ENCODE measurements at regions not wholly inside any gene's neighbourhood (a gene's known extent, or its start where the extent isn't known, plus 50 kb on each side); places are given as distances from the start of the nearest gene placed in this dataset.
A peak's percentile ranks its signal among the peaks of the same experiment; 100 is the strongest.

- ChIA-PET CTCF (no interaction called here), POLR2A (no interaction called here)
- H3K27ac Mint-ChIP-seq: no peak overlapping the region
- H3K4me1 Mint-ChIP-seq (ENCODE audit: low read depth): no peaks in the 10 kb centered on the region
- H3K27me3 Mint-ChIP-seq (ENCODE audit: low read depth): peaks cover 28% of the 10 kb centered on the region
- no peaks in the 10 kb centered on the region for H3K36me3 Mint-ChIP-seq (ENCODE audit: low read depth)
- no peak overlapping the region for H3K4me3 Mint-ChIP-seq
- DNase-seq (no peak), ATAC-seq (no peak)
- no peaks in the 10 kb centered on the region for H3K9me3 Mint-ChIP-seq (ENCODE audit: insufficient read depth)
Observed at GRCh38 chr2:118322406-118322805, 234.1 kb downstream of the INSIG2 start.

GRCh38 chr2:118321432-118322105 lies 233.3 kb downstream of the INSIG2 start:
- ChIA-PET CTCF (no interaction called here), POLR2A (no interaction called here)
- H3K36me3 Mint-ChIP-seq (ENCODE audit: low read depth): no peaks in the 10 kb centered on the region
- H3K27ac Mint-ChIP-seq: no peak overlapping the region
- H3K9me3 Mint-ChIP-seq (ENCODE audit: insufficient read depth): no peaks in the 10 kb centered on the region
- H3K27me3 Mint-ChIP-seq (ENCODE audit: low read depth): peaks cover 32% of the 10 kb centered on the region
- no peak for ATAC-seq
- DNase-seq: no peak
- no peak overlapping the region for H3K4me3 Mint-ChIP-seq
- no peaks in the 10 kb centered on the region for H3K4me1 Mint-ChIP-seq (ENCODE audit: low read depth)

- no peak overlapping the region for H3K4me3 Mint-ChIP-seq
- H3K36me3 Mint-ChIP-seq (ENCODE audit: low read depth): no peaks in the 10 kb centered on the region
- ATAC-seq (no peak), DNase-seq (no peak)
- no peaks in the 10 kb centered on the region for H3K4me1 Mint-ChIP-seq (ENCODE audit: low read depth)
- no peaks in the 10 kb centered on the region for H3K9me3 Mint-ChIP-seq (ENCODE audit: insufficient read depth)
- POLR2A ChIA-PET: no interaction called here
- CTCF ChIA-PET: no interaction called here
- peaks cover 38% of the 10 kb centered on the region for H3K27me3 Mint-ChIP-seq (ENCODE audit: low read depth)
- no peak overlapping the region for H3K27ac Mint-ChIP-seq
Observed at GRCh38 chr2:118320658-118321057, 232.4 kb downstream of the INSIG2 start.

- Mint-ChIP-seq H3K4me1 (ENCODE audit: low read depth) (no peaks in the 10 kb centered on the region), H3K9me3 (ENCODE audit: insufficient read depth) (no peaks in the 10 kb centered on the region), H3K36me3 (ENCODE audit: low read depth) (no peaks in the 10 kb centered on the region), H3K27me3 (ENCODE audit: low read depth) (peaks cover 40% of the 10 kb centered on the region), H3K4me3 (no peak overlapping the region), H3K27ac (no peak overlapping the region)
- ChIA-PET POLR2A (no interaction called here), CTCF (no interaction called here)
- DNase-seq (no peak), ATAC-seq (no peak)
Observed at GRCh38 chr2:118320196-118320595, 231.9 kb downstream of the INSIG2 start.

GRCh38 chr2:118319271-118319684 lies 231.0 kb downstream of the INSIG2 start:
- Mint-ChIP-seq H3K9me3 (ENCODE audit: insufficient read depth) (no peaks in the 10 kb centered on the region), H3K4me3 (no peak overlapping the region), H3K4me1 (ENCODE audit: low read depth) (no peaks in the 10 kb centered on the region), H3K27ac (no peak overlapping the region), H3K36me3 (ENCODE audit: low read depth) (no peaks in the 10 kb centered on the region), H3K27me3 (ENCODE audit: low read depth) (peaks cover 48% of the 10 kb centered on the region)
- ATAC-seq: no peak
- ChIA-PET POLR2A (no interaction called here), CTCF (no interaction called here)
- DNase-seq: no peak

GRCh38 chr2:118315606-118316005 lies 227.3 kb downstream of the INSIG2 start:
- Mint-ChIP-seq H3K36me3 (ENCODE audit: low read depth) (peaks cover 2% of the 10 kb centered on the region), H3K4me1 (ENCODE audit: low read depth) (peaks cover 4% of the 10 kb centered on the region), H3K9me3 (ENCODE audit: insufficient read depth) (no peaks in the 10 kb centered on the region), H3K4me3 (no peak overlapping the region), H3K27me3 (ENCODE audit: low read depth) (peaks cover 52% of the 10 kb centered on the region), H3K27ac (no peak overlapping the region)
- ATAC-seq (no peak), DNase-seq (no peak)
- POLR2A ChIA-PET: no interaction called here
- CTCF ChIA-PET: no interaction called here

- Mint-ChIP-seq H3K27me3 (ENCODE audit: low read depth) (peaks cover 36% of the 10 kb centered on the region), H3K36me3 (ENCODE audit: low read depth) (peaks cover 3% of the 10 kb centered on the region), H3K27ac (no peak overlapping the region), H3K4me3 (no peak overlapping the region), H3K9me3 (ENCODE audit: insufficient read depth) (no peaks in the 10 kb centered on the region), H3K4me1 (ENCODE audit: low read depth) (peaks cover 11% of the 10 kb centered on the region)
- ChIA-PET POLR2A (no interaction called here), CTCF (no interaction called here)
- ATAC-seq (no peak), DNase-seq (no peak)
Observed at GRCh38 chr2:118312969-118313756, 224.9 kb downstream of the INSIG2 start.

- CTCF ChIA-PET: no interaction called here
- H3K9me3 Mint-ChIP-seq (ENCODE audit: insufficient read depth): no peaks in the 10 kb centered on the region
- H3K27ac Mint-ChIP-seq: peak overlapping the region; percentile 90
- POLR2A ChIA-PET: interaction anchor here (1.0 kb wide), 1 partner anchor 14 kb away, joined by 3 read pairs; no protein-coding TSS in a partner anchor
- H3K36me3 Mint-ChIP-seq (ENCODE audit: low read depth): peaks cover 3% of the 10 kb centered on the region
- peak overlapping the region; percentile 75 for H3K4me3 Mint-ChIP-seq
- DNase-seq: no peak
- ATAC-seq: no peak
- H3K27me3 Mint-ChIP-seq (ENCODE audit: low read depth): peaks cover 27% of the 10 kb centered on the region
- peaks cover 11% of the 10 kb centered on the region for H3K4me1 Mint-ChIP-seq (ENCODE audit: low read depth)
Observed at GRCh38 chr2:118310681-118311429, 222.6 kb downstream of the INSIG2 start.

- ChIA-PET CTCF (no interaction called here), POLR2A (interaction anchor here (1.0 kb wide), 1 partner anchor 14 kb away, joined by 3 read pairs; no protein-coding TSS in a partner anchor)
- Mint-ChIP-seq H3K4me1 (ENCODE audit: low read depth) (peaks cover 11% of the 10 kb centered on the region), H3K9me3 (ENCODE audit: insufficient read depth) (no peaks in the 10 kb centered on the region), H3K36me3 (ENCODE audit: low read depth) (peaks cover 3% of the 10 kb centered on the region), H3K4me3 (peak overlapping the region; percentile 75), H3K27me3 (ENCODE audit: low read depth) (peaks cover 24% of the 10 kb centered on the region), H3K27ac (peak overlapping the region; percentile 90)
- peak; percentile 80 for ATAC-seq
- peak; percentile 72 for DNase-seq
Observed at GRCh38 chr2:118309946-118310680, 221.8 kb downstream of the INSIG2 start.

- peaks cover 18% of the 10 kb centered on the region for H3K27me3 Mint-ChIP-seq (ENCODE audit: low read depth)
- peaks cover 3% of the 10 kb centered on the region for H3K36me3 Mint-ChIP-seq (ENCODE audit: low read depth)
- POLR2A ChIA-PET: no interaction called here
- peak overlapping the region; percentile 75 for H3K4me3 Mint-ChIP-seq
- no peak for ATAC-seq
- CTCF ChIA-PET: no interaction called here
- DNase-seq: no peak
- H3K4me1 Mint-ChIP-seq (ENCODE audit: low read depth): peaks cover 11% of the 10 kb centered on the region
- peak overlapping the region; percentile 90 for H3K27ac Mint-ChIP-seq
- no peaks in the 10 kb centered on the region for H3K9me3 Mint-ChIP-seq (ENCODE audit: insufficient read depth)
Observed at GRCh38 chr2:118309257-118309945, 221.1 kb downstream of the INSIG2 start.

- DNase-seq (no peak), ATAC-seq (no peak)
- H3K4me1 Mint-ChIP-seq (ENCODE audit: low read depth): peaks cover 11% of the 10 kb centered on the region
- ChIA-PET POLR2A (no interaction called here), CTCF (no interaction called here)
- no peak overlapping the region for H3K4me3 Mint-ChIP-seq
- peaks cover 3% of the 10 kb centered on the region for H3K27me3 Mint-ChIP-seq (ENCODE audit: low read depth)
- no peak overlapping the region for H3K27ac Mint-ChIP-seq
- H3K9me3 Mint-ChIP-seq (ENCODE audit: insufficient read depth): no peaks in the 10 kb centered on the region
- peaks cover 3% of the 10 kb centered on the region for H3K36me3 Mint-ChIP-seq (ENCODE audit: low read depth)
Observed at GRCh38 chr2:118307864-118308263, 219.6 kb downstream of the INSIG2 start.
